ENCODE measurements at regions not wholly inside any gene's neighbourhood (a gene's known extent, or its start where the extent isn't known, plus 50 kb on each side); places are given as distances from the start of the nearest gene placed in this dataset.

GRCh38 chr6:6918216-6918983, 189.4 kb upstream of the RREB1 start:
- Histone ChIP-seq H4K20me1 (ENCODE audit: low read depth) (no peaks in the 10 kb centered on the region), H3K4me3 (no peak overlapping the region), H3K4me2 (no peak overlapping the region), H3K9me3 (ENCODE audit: low read depth) (no peaks in the 10 kb centered on the region), H3K9ac (no peak overlapping the region), H3K27me3 (no peaks in the 10 kb centered on the region), H3K4me1 (peaks cover 22% of the 10 kb centered on the region), H3F3A (ENCODE audit: low read depth) (no peaks in the 10 kb centered on the region), H3K79me2 (ENCODE audit: low read depth) (no peaks in the 10 kb centered on the region), H2AFZ (replicated peaks) (no peak overlapping the region), H3K27ac (no peak overlapping the region), H3K36me3 (no peaks in the 10 kb centered on the region)
- no peak overlapping the region for H3K27ac Mint-ChIP-seq
- peaks cover 24% of the 10 kb centered on the region for H3K4me1 Mint-ChIP-seq
- H3K27me3 Mint-ChIP-seq (ENCODE audit: insufficient read depth, low read depth) = no peaks in the 10 kb centered on the region
- no peaks in the 10 kb centered on the region for H3K36me3 Mint-ChIP-seq
- no peak overlapping the region for H3K4me3 Mint-ChIP-seq
- DNase-seq (ENCODE audit: low spot score) = no peak
- H3K9me3 Mint-ChIP-seq = no peaks in the 10 kb centered on the region
- TF ChIP-seq EZH2 (IDR thresholded peaks at IDR 0.05) (no peak), EZH2phosphoT487 (IDR thresholded peaks at IDR 0.05) (no peak)
- TF ChIP-seq, protein P1, sequence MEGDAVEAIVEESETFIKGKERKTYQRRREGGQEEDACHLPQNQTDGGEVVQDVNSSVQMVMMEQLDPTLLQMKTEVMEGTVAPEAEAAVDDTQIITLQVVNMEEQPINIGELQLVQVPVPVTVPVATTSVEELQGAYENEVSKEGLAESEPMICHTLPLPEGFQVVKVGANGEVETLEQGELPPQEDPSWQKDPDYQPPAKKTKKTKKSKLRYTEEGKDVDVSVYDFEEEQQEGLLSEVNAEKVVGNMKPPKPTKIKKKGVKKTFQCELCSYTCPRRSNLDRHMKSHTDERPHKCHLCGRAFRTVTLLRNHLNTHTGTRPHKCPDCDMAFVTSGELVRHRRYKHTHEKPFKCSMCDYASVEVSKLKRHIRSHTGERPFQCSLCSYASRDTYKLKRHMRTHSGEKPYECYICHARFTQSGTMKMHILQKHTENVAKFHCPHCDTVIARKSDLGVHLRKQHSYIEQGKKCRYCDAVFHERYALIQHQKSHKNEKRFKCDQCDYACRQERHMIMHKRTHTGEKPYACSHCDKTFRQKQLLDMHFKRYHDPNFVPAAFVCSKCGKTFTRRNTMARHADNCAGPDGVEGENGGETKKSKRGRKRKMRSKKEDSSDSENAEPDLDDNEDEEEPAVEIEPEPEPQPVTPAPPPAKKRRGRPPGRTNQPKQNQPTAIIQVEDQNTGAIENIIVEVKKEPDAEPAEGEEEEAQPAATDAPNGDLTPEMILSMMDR (IDR thresholded peaks at IDR 0.05) = no peak

DNA sequence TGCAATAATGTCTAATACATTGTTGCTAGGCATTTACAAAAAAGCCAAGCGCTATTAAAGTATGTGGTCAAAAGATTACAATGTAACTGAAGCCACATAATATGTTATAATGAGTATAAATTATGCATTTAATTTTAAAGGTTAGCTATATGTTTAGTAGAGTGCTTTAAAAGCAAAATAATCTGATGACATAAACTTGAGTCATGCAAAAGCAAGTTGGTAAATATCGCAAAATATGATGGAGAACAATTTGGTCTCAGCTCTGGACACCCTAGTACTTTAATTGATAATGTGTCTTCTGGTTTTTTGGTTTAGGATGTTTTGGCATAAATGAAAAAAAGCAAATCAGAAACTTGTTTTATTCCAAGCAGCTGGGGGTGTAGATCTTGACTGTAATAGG, 188.6 kb upstream of the RREB1 start:
- no peak for DNase-seq (ENCODE audit: low spot score)
- Histone ChIP-seq H3K4me1 (peaks cover 22% of the 10 kb centered on the region), H4K20me1 (ENCODE audit: low read depth) (no peaks in the 10 kb centered on the region), H3K4me2 (no peak overlapping the region), H3F3A (ENCODE audit: low read depth) (no peaks in the 10 kb centered on the region), H3K4me3 (no peak overlapping the region), H2AFZ (replicated peaks) (no peak overlapping the region), H3K36me3 (no peaks in the 10 kb centered on the region), H3K9ac (no peak overlapping the region), H3K27ac (no peak overlapping the region), H3K79me2 (ENCODE audit: low read depth) (no peaks in the 10 kb centered on the region), H3K27me3 (no peaks in the 10 kb centered on the region), H3K9me3 (ENCODE audit: low read depth) (no peaks in the 10 kb centered on the region)
- peaks cover 24% of the 10 kb centered on the region for H3K4me1 Mint-ChIP-seq
- H3K36me3 Mint-ChIP-seq = no peaks in the 10 kb centered on the region
- no peaks in the 10 kb centered on the region for H3K9me3 Mint-ChIP-seq
- no peak overlapping the region for H3K4me3 Mint-ChIP-seq
- H3K27me3 Mint-ChIP-seq (ENCODE audit: insufficient read depth, low read depth) = no peaks in the 10 kb centered on the region
- TF ChIP-seq EZH2phosphoT487 (IDR thresholded peaks at IDR 0.05) (no peak), EZH2 (IDR thresholded peaks at IDR 0.05) (no peak)
- TF ChIP-seq, protein P1 (IDR thresholded peaks at IDR 0.05) = no peak
- no peak overlapping the region for H3K27ac Mint-ChIP-seq

GRCh38 chr6:6920114-6920986, 187.4 kb upstream of the RREB1 start:
- H3K4me1 ChIP-seq = peaks cover 19% of the 10 kb centered on the region
- H2AFZ ChIP-seq (replicated peaks) = no peak overlapping the region
- Mint-ChIP-seq H3K27ac (no peak overlapping the region), H3K4me1 (peaks cover 18% of the 10 kb centered on the region), H3K9me3 (no peaks in the 10 kb centered on the region), H3K27me3 (ENCODE audit: insufficient read depth, low read depth) (peaks cover 4% of the 10 kb centered on the region), H3K36me3 (no peaks in the 10 kb centered on the region), H3K4me3 (no peak overlapping the region)
- H3K9ac ChIP-seq = no peak overlapping the region
- H3K4me3 ChIP-seq = no peak overlapping the region
- no peak overlapping the region for H3K4me2 ChIP-seq
- no peaks in the 10 kb centered on the region for H3K79me2 ChIP-seq (ENCODE audit: low read depth)
- no peaks in the 10 kb centered on the region for H4K20me1 ChIP-seq (ENCODE audit: low read depth)
- no peaks in the 10 kb centered on the region for H3K36me3 ChIP-seq
- no peaks in the 10 kb centered on the region for H3K27me3 ChIP-seq
- TF ChIP-seq, protein P1 (IDR thresholded peaks at IDR 0.05) = no peak
- no peak for TF ChIP-seq EZH2phosphoT487 (IDR thresholded peaks at IDR 0.05)
- no peak for DNase-seq (ENCODE audit: low spot score)
- no peaks in the 10 kb centered on the region for H3K9me3 ChIP-seq (ENCODE audit: low read depth)
- no peaks in the 10 kb centered on the region for H3F3A ChIP-seq (ENCODE audit: low read depth)
- H3K27ac ChIP-seq = no peak overlapping the region

All from neural progenitor cell (in vitro differentiated cells).